GM19397 (cell line): ENCODE measurements at regions not wholly inside any gene's neighbourhood (a gene's known extent, or its start where the extent isn't known, plus 50 kb on each side); places are given as distances from the start of the nearest gene placed in this dataset.
"Not testable (repeated sequence)": the region's sequence is repeated elsewhere in the genome, so short reads cannot be mapped to it uniquely, and the experiment has no call there.

ENCODE experiments used
- ATAC-seq: cut with Tn5 transposase; IDR thresholded peaks from one replicate; pipeline ENCODE4 v1.9.1; 2021; ENCODE audit warnings: mild to moderate bottlenecking, moderate library complexity; ENCODE audit not compliant: unreplicated experiment

DNA sequence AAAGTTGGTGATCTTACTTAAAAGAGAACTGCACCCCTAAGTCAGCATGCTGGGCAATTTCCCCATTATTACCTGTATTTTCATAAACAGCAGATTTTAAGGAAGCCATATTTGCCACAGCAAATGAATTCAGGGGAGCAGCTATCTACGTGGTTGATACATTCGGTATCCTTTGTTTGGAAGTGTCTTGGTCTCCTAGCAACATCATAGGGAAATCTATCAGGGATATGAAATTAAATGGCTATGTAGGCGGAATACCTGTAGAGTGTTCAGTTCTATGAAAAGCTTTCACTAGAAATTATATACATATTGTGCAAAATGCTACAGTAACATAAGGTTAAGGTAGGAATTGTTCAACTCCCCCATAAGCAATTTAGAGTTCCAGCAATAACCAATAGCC lies 157.2 kb upstream of the EMCN start:
- no peak for ATAC-seq

DNA sequence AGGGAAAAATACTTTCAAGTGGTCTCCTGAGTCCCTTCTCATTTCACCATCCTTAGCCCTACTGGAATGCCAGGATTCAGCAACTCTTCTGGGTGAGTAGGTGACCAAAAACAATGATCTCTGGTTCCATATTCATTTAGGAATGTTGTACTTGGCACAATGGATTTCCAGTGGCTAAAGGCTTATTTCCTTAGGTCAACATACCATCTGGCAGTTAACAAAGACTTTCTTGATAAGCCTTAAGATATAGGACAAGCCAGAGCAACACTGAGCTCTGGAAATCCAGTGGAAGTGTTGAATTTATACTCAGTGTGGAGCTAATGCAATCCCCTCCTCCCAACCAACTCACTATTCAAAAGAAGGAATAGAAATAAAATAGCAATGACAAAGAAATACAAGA lies 139.4 kb upstream of the EMCN start:
- no peak for ATAC-seq

DNA sequence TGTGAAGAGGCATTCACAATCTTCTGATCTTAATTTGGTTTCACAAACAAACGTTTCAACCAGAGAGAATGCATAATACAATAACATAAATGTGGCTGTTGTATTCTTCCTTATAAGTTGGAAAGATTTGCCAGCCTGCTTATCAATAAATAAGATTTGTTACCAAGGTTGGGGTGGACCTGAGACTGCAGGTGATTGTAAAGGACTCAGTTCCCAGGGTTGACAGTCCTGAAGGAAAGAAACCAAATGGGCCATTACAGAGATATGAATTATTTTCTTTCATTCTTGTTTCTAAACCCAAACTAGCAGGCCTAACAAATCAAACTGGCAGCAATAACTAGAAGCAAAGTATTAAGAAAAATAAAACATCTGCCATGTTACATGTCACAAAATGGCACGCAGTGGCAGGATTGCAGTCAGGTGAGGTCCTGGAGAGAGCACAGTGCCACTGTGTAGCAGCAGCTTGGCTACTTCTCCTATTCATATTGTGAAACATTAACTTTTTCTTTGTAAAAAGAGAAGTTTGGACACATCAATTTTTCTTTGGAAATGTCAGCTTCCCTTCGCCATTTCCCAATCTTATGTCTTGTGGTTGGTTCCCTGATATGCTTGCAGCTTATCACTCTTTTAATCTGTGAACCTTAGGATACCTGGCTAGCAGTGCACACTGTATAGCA lies 133.8 kb upstream of the EMCN start:
- ATAC-seq = no peak

DNA sequence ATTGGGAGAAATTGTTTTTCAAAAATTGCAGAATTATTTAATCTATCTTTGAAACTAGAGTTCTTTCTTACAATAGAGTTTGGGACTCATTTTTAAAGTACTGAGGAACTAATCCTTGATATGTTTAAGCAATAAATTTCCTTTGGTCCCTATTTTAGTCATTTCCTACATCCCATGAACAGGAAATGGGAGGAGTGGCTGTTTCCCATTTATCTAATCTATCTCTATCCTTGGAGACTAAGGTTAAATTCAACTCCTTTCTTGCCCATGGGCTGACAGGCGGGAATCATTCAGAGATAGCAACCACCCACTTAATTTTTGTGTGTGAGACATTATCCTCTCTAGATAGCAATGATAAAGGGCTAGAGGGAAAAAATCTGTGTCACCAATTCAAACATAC lies 131.6 kb upstream of the EMCN start:
- no peak for ATAC-seq

DNA sequence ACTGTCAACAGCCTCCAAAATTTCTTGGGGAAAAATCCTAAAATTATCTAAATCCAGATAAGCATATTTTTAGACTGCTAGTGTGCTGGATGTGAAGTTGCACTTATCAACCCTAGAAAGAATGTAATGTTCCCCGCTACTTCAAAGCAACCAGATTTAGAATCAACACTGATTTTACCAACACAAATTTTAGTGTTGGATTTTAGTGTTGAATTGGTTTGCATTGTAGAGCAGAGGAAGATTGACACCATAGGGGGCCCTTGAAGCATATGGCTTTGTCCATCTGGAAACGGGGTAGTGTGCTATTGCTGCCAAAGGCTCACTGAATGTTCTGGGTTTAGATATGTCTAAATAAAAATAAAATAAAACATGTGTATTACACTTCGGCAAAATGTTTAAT lies 126.3 kb upstream of the EMCN start:
- ATAC-seq = no peak

DNA sequence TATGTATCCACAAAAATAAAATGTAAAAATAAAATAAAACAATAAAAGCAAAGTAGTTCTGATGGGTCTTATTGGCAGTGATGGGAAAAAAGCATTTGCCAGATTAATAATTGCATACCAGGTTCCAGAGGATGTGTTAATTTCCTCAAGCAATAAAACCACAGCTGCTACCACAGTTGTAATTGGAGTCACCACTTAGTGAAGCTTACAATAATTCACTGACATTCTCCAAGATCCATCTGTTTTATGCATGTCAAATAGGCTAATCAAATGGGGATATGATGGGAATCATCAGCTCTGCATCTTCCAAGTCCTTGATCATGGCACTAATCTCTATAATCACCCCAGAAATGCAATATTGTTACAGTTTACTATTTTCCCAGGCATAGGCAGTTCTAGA lies 123.5 kb upstream of the EMCN start:
- no peak for ATAC-seq

DNA sequence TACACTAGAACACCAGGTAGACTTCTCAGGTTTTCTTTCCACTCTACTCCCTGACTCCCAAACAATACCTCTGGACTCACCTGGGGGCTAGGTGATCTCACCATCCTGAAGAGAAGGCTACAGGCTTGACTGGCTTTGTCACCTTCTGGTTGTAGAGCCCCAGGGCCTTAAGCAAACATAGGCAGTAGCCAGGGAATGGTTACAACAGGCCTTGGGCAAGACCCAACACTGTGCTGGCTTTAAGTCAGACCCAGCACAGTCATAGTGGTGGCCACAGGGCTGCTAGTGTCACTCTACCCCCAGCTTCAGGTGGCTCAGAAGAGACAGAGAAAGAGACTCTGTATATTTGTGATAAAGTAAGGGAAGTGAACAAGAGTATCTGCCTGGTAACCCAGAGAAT lies 118.1 kb upstream of the EMCN start:
- ATAC-seq = no peak

DNA sequence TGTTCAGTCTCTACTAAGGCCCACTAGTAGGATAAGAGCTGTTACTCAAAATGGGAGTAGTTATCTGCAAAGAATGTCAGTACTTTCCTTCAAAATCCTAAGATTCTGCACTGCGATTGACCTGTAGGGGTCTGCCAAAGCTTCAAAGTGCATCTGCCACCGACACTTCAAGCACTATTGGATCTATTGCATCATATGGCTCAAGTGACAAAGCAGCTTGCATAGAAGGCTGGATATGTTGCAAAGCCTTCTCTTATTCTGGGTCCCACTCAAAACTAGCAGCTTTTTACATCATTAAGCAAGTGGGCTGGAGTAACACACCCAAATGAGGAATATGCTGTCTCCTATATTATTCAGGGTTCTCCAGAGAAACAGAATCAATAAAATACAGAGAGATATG lies 115.4 kb upstream of the EMCN start:
- no peak for ATAC-seq

DNA sequence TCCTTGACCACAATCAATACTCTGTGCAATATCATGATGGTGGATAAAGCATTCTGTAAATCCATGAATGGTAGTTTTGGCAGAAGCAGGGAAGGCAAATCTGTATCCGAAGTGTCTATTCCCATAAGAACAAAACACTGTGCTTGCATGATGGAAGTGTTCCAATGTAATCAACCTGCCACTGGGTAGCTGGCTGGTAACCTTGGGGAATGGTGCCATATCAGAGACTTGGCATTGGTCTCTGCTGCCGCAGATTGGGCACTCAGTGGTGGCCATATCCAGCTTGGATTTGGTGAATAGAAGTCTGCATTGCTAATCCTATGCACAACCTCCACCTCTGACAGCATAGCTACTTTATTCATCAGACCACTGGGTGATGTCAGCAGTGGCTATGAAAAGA lies 114.3 kb upstream of the EMCN start:
- ATAC-seq = no peak

DNA sequence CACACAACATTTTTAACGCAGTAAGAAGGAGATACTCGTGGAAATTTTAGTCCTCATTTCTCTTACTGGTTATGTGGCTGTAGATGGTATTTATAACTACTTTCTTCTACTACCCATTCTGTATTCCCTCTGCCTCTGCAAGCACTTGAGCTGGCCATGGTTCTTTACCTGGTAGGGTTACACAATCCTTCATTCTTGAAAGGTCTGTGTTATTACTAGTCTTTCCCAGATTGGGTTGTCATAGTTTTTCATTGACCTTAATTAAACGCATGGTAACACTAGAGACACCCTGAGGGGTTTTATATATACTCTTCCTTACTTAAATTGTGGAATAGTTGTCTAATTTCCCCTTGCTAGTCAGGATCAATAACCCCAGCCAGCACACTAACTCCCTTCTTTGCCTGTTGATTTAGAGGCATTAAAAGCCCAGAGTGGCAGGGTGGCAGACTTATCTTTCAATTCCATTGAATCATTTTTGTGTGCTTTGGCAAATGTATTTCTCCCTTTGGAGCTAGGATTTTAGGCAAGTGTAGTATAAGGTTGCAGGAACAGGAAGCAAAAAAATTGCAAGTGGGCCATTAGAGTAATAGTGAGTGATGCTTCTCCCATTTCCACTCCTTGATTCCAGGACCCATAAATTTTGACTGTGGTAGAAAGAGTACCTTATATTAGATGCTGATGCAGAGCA lies 113.6 kb upstream of the EMCN start:
- ATAC-seq = no peak

DNA sequence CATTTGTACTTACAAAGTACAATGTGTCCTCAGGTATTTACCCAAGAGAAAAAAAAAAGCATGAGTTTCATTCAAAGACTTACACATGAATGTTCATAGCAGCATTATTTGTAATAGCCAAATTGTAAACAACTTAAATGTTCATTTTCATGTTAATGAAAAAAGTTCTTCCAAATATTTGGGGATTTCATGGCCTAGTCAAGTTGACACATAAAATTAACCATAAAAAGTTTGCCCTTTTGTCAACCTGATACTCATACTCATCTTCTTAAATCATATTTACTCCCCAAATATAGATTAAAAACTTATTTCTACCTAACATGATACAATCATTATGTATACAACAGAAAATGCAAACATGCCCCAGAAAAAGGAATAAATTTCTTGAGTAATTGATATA lies 112.5 kb upstream of the EMCN start:
- no peak for ATAC-seq

DNA sequence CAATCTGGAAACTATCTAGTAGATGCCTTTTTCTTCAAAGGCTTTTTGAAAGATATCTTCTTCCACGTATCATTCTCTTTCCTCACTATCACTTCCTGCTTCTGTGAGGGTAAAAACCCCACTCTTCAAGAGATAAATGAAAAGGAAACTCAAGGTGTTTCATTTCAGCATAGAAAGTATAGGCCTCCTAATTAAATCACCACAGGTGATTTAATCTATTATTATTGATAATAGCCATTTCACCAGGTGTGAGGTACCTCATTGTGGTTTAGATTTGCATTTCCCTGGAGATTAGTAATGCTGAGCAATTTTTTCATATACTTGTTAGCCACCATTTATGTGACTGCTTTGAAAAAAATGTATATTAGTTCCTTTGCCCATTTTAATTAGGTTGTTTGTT lies 92.0 kb upstream of the EMCN start:
- ATAC-seq = no peak

DNA sequence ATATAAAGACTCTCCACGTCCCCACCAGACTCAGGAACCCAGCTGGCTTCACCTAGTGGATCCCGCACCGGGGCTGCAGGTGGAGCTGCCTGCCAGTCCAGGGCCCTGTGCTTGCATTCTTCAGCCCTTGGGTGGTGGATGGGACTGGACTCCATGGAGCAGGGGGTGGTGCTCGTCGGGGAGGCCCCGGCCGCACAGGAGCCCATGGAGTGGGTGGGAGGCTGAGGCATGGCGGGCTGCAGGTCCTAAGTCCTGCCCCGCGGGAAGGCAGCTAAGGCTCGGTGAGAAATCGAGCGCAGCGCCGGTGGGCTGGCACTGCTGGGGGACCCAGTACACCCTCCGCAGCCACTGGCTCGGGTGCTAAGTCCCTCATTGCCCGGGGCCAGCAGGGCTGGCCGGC lies 90.8 kb upstream of the EMCN start:
- ATAC-seq = not testable (repeated sequence)

DNA sequence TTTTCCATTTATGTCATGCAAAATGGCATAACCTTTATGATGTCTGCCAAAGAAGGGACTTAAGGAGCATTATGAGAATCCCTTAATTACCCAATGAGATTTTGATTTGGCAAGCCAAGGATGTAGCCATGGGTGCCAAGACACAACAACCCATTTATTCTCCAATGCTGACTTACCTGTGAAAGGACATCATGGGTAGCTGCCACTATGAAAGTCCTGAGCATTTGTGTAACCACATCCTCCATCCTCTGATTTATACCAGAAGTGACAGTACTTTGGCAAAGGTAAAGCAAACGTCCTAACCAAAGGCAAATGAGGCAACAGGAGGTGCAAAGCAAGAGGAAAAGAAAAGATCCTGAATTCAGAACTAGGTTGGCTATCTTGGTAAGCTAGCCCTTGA lies 87.3 kb upstream of the EMCN start:
- no peak for ATAC-seq

DNA sequence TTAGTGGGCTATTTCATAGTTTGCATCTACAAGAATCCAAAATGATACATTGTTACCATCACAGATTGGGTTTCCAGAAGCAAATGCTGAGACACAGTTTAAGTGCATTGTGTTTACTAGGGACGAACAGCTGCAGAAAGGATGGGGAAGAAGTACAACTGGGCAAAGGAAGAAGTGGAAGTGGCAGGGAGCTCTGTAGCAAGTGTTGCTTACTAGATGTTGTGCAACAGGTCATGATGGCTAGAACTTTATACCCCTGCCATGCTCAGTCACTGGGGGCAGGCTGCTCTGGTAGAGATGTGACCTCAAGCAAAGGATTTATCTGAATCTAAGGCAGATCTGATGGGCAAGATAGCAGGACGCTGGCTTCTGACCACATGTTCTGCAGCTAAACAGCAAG lies 76.1 kb upstream of the EMCN start:
- no peak for ATAC-seq

DNA sequence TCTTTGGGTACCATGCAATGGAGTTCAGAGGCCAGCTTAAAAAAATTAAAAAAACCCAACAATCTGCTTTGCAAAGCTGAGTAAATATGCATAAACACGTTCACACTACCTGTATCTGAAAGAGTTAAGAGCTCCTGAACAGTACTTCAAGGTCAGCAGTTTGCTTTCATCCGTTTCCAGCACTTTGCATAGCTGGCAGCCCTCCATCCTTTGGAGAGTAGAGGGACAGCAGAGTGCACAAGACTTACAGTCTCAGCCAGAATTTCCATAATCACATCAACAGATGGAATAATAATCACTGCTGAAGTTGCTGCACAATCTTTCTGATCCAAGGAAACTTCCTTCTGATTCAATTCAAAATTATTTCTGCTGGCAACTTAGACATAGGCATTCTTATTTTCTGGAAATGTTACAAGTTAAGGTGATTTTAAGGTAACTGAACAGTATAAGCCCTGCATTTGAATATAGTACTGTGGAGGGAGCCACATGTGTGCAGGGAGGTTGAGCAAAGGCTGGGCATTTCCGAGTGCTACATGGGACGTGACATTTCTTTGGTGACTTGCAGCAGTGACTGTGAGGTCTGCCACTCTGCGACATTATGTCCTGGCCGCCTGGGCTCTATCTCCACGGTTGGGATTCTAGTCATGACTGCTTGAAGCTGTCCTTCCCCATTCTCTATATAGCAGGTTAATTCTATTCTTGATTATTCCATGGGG lies 73.5 kb upstream of the EMCN start:
- ATAC-seq = no peak

DNA sequence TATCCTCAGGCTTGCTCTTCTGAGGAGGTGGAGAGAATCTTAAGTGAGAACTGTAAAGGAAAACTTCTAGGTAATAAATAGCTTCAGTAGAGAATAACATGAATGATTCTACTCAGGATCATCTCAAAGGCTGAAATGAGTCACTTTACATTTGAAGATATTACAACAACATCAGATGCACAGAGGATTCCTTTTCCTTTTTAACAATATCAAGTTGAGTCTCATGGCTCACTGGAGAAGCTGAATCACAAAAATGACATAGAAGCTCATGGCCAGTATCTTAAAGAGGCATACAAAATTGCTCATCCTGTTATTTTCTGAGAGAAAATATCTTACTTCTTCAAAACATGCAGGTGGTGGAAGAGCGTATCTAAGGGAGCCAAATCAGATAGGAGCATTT lies 72.5 kb upstream of the EMCN start:
- ATAC-seq = no peak

DNA sequence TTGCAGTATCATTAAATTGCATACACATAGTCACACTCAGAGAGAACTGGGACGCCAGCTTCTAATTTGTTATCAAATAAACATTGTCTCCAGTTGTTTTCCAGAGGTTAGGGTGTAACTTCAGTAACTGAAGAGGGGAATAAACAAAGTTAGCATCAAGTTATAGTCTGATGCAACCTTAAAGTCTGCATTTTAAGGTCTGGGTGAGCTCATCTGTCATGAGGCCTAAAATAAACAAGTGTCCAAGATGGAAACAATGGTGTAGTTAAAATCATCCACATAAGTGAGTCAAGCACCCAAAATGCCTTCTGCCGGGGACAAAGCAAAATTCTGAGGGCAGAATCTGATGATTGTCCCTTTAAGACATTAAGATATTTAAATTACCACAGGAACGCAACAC lies 70.3 kb upstream of the EMCN start:
- ATAC-seq = no peak

DNA sequence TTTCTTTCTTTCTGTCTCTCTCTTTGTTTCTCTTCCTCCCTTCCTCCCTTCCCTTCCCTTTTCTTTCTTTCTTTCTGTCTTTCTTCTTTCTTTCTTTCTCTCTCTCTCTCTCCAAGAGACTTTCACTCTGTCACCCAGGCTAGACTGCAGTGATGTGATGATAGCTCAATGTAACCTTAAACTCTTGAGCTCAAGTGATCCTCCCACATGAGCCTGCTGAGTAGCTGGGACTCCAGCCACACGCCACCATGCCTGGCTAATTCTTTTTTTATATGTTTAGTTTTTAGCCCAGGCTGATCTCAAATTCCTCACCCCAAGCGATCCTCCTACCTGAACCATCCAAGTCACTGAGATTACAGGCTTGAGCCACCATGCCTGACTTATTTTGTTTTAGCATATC lies 64.3 kb upstream of the EMCN start:
- ATAC-seq = no peak

DNA sequence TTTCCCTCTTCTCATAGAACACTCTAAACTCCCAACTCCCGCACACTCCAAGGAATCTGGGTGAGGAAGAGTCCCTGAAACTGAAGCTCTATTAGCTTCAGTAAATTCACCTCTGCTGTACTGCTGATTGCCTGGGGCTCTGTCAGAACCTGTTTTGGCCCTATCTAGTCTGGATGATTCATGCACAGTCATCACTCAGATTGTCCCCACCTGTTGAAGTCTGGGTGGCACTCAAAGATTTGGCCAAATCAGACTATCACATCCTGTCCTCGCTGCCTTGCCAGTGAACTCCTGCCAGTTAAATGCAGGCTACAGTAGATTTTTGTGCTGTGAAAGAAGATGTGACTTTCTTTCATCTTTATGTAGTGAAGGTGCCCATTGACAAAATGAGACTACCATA lies 63.5 kb upstream of the EMCN start:
- ATAC-seq = no peak

DNA sequence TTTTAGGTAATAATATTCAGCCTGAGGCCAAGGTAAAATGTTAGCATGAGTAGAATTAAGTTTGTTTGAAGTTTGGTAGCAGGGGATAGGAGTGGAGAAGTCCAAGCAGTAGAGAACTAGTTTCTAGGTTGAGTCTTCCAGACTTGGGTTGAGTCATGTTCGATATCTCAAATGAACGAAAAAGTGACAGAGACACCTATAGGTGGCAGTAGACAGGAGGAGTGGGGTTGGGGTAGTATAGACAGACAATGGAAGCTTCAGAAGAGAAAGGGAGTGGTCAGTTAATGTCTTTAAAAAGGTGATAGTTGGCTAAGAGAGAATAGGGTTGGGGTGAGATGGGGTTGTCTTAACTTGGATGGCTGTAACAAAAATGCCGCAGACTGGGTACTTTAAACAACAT lies 58.7 kb upstream of the EMCN start:
- no peak for ATAC-seq

DNA sequence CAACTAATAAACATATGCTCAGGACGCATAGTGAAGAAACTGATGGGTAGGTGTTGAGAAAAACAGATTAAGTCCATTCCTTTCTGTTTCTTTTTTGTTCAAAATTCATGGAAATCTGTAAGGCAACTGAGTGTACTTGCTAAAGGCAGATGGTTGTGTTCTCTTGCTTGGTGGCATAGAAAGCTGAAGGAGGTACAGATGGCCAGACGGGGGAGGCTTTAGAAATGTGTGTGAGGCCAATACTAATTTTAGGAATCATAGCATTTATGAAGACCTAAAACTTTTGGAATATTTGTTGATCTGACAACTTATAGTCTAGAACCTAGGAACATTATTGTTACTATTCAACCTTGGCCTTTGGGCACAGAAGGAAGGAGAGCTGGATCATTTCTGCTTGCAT lies 56.8 kb upstream of the EMCN start:
- ATAC-seq = no peak
